Panc1 (cell line): ENCODE measurements at regions not wholly inside any gene's neighbourhood (a gene's known extent, or its start where the extent isn't known, plus 50 kb on each side); places are given as distances from the start of the nearest gene placed in this dataset.

Experiments used
- ATAC-seq: fragments of 200-7000 bp; cut with Tn5 transposase; 2 replicates; pipeline ENCODE4 v1.9.1; 2020; ENCODE audit warnings: mild to moderate bottlenecking, moderate library complexity
- BruUV-seq: library from RNA; stranded (reverse); fragments of 400-500 nt; replicated peaks from 2 replicates; lab custom pipeline; 2021; lab: Mats Ljungman, UMichigan
- CTCF ChIA-PET: fragments of 300-600 bp; sonication (Branson Sonifier 250); formaldehyde crosslinking; loops from one replicate; lab custom pipeline; 2022; ENCODE audit warnings: antibody characterized with exemption; lab: Charles Lee
- POLR2A ChIA-PET: fragments of 300-600 bp; sonication (Branson Sonifier 250); formaldehyde crosslinking; loops from one replicate; lab custom pipeline; 2022; ENCODE audit warnings: antibody characterized with exemption; lab: Charles Lee
- DNase-seq: peaks from one replicate; pipeline ENCODE4 v3.0.0-alpha.2; 2010; ENCODE audit warnings: low read depth, low spot score
- H3K27ac ChIP-seq: 2 replicates; pipeline ENCODE4 v1.5.1; 2011; ENCODE audit warnings: mild to moderate bottlenecking, low read length, inconsistent platforms
- H3K27me3 ChIP-seq: fragments of 200-500 bp; sonication (Bioruptor generic); 2 replicates; pipeline ENCODE4 v1.6.0; 2014; ENCODE audit warnings: low read length, inconsistent platforms; ENCODE audit not compliant: control insufficient read depth, insufficient read depth
- H3K36me3 ChIP-seq: fragments of 200-500 bp; sonication (Bioruptor generic); 2 replicates; pipeline ENCODE4 v1.5.1; 2014; ENCODE audit warnings: inconsistent platforms, mild to moderate bottlenecking, low read length, moderate library complexity; ENCODE audit not compliant: control insufficient read depth, insufficient read depth
- H3K4me1 ChIP-seq: 2 replicates; pipeline ENCODE4 v1.5.1; 2011; ENCODE audit warnings: inconsistent platforms, mild to moderate bottlenecking, low read length, moderate library complexity; ENCODE audit not compliant: control insufficient read depth, insufficient read depth
- H3K4me3 ChIP-seq, 2 experiments: 2 replicates each; pipeline ENCODE4 v1.5.1; 2011 to 2012; ENCODE audit warnings: low read depth in 2 of 2, low read length in 2 of 2, mild to moderate bottlenecking in 2 of 2, inconsistent platforms in 1 of 2, moderate library complexity in 1 of 2
- H3K9me3 ChIP-seq: fragments of 200-500 bp; sonication (Bioruptor generic); 2 replicates; pipeline ENCODE4 v1.5.1; 2014; ENCODE audit warnings: low read depth, mild to moderate bottlenecking, inconsistent platforms, low read length, moderate library complexity; ENCODE audit not compliant: control insufficient read depth, insufficient read depth
- POLR2AphosphoS5 ChIP-seq: IDR thresholded peaks from 2 replicates; pipeline ENCODE4 v1.6.1; 2012; ENCODE audit warnings: mild to moderate bottlenecking, low read depth, low read length, moderate library complexity
- SIN3A ChIP-seq: IDR thresholded peaks from 2 replicates; pipeline ENCODE4 v1.6.1; 2012; ENCODE audit warnings: low read depth, mild to moderate bottlenecking, low read length, moderate library complexity, borderline replicate concordance; ENCODE audit not compliant: insufficient read depth
- TCF7L2 ChIP-seq: IDR thresholded peaks from 2 replicates; pipeline ENCODE4 v1.6.1; 2011; ENCODE audit warnings: mild to moderate bottlenecking, low read depth, low read length, inconsistent platforms
- in situ Hi-C: cut with HindIII; loops from 2 replicates; pipeline ENCODE4 v1.10.0; 2016; ENCODE audit warnings: low sequenced_read_pairs, low pct_unique_long_range_greater_than_20kb
- intact Hi-C: fragments of 100-400 bp; cut with micrococcal nuclease; formaldehyde crosslinking; loops from one replicate; pipeline ENCODE4 v1.10.0; 2022; ENCODE audit not compliant: unreplicated experiment
- TF ChIP-seq, protein P1 (sequence below): fragments of 450-650 bp; IDR thresholded peaks from 2 replicates; pipeline ENCODE4 v1.5.1; 2017; ENCODE audit warnings: mild to moderate bottlenecking
- TF ChIP-seq, protein P2 (sequence below), 2 experiments: IDR thresholded peaks; 2 replicates each; pipeline ENCODE4 v1.6.1; 2011 to 2012; ENCODE audit warnings: low read depth in 2 of 2, control low read depth in 1 of 2, low read length in 1 of 2, mild to moderate bottlenecking in 1 of 2, moderate library complexity in 1 of 2; ENCODE audit not compliant: insufficient read depth in 1 of 2

DNA sequence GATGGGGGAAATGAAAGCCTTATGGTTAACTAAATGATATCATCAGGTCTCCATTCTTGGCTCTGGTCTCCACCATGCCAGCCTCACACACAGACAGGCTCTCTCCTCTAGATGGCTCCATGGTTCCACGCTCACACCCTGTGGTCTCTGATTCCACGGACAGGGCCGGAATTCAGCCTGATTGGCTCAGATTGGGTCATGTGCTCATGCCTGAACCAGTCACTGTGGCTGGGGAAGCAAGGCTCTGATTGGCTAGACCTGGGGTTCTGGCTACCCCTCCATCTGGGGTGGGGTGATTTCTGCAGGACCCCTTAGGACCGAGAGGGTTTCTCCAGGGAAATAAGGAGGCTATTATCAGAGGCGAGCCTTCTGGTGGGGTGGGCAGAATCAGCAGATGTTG lies 277.0 kb downstream of the PTPRU start:
- BruUV-seq: no TSS peak
- Histone ChIP-seq H3K9me3 (no peaks in the 10 kb centered on the region), H3K27me3 (peaks cover 12% of the 10 kb centered on the region), H3K4me3 (no peak overlapping the region), H3K4me1 (no peaks in the 10 kb centered on the region), H3K36me3 (no peaks in the 10 kb centered on the region), H3K27ac (no peak overlapping the region)
- in situ Hi-C loops: no loop called here
- POLR2A ChIA-PET: no interaction called here
- CTCF ChIA-PET: no interaction called here
- TF ChIP-seq, protein P1, sequence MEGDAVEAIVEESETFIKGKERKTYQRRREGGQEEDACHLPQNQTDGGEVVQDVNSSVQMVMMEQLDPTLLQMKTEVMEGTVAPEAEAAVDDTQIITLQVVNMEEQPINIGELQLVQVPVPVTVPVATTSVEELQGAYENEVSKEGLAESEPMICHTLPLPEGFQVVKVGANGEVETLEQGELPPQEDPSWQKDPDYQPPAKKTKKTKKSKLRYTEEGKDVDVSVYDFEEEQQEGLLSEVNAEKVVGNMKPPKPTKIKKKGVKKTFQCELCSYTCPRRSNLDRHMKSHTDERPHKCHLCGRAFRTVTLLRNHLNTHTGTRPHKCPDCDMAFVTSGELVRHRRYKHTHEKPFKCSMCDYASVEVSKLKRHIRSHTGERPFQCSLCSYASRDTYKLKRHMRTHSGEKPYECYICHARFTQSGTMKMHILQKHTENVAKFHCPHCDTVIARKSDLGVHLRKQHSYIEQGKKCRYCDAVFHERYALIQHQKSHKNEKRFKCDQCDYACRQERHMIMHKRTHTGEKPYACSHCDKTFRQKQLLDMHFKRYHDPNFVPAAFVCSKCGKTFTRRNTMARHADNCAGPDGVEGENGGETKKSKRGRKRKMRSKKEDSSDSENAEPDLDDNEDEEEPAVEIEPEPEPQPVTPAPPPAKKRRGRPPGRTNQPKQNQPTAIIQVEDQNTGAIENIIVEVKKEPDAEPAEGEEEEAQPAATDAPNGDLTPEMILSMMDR: peak; percentile 80
- TF ChIP-seq, protein P2, sequence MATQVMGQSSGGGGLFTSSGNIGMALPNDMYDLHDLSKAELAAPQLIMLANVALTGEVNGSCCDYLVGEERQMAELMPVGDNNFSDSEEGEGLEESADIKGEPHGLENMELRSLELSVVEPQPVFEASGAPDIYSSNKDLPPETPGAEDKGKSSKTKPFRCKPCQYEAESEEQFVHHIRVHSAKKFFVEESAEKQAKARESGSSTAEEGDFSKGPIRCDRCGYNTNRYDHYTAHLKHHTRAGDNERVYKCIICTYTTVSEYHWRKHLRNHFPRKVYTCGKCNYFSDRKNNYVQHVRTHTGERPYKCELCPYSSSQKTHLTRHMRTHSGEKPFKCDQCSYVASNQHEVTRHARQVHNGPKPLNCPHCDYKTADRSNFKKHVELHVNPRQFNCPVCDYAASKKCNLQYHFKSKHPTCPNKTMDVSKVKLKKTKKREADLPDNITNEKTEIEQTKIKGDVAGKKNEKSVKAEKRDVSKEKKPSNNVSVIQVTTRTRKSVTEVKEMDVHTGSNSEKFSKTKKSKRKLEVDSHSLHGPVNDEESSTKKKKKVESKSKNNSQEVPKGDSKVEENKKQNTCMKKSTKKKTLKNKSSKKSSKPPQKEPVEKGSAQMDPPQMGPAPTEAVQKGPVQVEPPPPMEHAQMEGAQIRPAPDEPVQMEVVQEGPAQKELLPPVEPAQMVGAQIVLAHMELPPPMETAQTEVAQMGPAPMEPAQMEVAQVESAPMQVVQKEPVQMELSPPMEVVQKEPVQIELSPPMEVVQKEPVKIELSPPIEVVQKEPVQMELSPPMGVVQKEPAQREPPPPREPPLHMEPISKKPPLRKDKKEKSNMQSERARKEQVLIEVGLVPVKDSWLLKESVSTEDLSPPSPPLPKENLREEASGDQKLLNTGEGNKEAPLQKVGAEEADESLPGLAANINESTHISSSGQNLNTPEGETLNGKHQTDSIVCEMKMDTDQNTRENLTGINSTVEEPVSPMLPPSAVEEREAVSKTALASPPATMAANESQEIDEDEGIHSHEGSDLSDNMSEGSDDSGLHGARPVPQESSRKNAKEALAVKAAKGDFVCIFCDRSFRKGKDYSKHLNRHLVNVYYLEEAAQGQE (IDR thresholded peaks at IDR 0.05; ENCODE audit: insufficient read depth in 1 of 2, low read depth in 2 of 2, low read length in 1 of 2): no peak
- DNase-seq (peak; percentile 18), ATAC-seq (peak; percentile 96)
- intact Hi-C loops: loop anchor here (10.0 kb wide), 1 partner anchor 341 kb away; no protein-coding TSS in a partner anchor

DNA sequence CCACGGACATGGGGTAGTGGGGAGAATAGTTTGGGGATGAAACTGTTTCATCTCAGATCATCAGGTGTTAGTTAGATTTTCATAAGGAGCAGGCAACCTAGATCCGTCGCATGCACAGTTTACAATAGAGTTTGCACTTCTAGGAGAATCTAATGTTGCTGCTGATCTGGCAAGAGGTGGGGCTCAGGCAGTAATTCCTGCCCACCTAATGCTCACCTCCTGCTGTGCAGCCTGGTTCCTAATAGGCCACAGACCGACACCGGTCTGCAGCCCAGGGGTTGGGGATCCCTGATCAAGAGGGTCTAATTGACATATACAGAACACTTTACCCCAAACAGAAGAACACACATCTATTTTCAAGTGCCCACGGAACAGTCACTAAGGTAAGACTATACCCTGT lies 275.1 kb downstream of the PTPRU start:
- no TSS peak for BruUV-seq
- intact Hi-C loops: loop anchor here (10.0 kb wide), 1 partner anchor 343 kb away; no protein-coding TSS in a partner anchor
- in situ Hi-C loops: no loop called here

More for the DNA sequence above, 275.1 kb downstream of the PTPRU start:
- no peak for TF ChIP-seq POLR2AphosphoS5
- TF ChIP-seq, protein P2 (IDR thresholded peaks at IDR 0.05; ENCODE audit: insufficient read depth in 1 of 2, low read depth in 2 of 2, low read length in 1 of 2): no peak
- TF ChIP-seq, protein P1: no peak
- no peak for TF ChIP-seq SIN3A
- TF ChIP-seq TCF7L2: no peak
- Histone ChIP-seq H3K27me3 (peaks cover 12% of the 10 kb centered on the region), H3K27ac (no peak overlapping the region), H3K36me3 (no peaks in the 10 kb centered on the region), H3K9me3 (no peaks in the 10 kb centered on the region), H3K4me3 (no peak overlapping the region), H3K4me1 (no peaks in the 10 kb centered on the region)
- POLR2A ChIA-PET: no interaction called here
- ATAC-seq: no peak
- CTCF ChIA-PET: no interaction called here
- no peak for DNase-seq
